HG03460 (cell line): ENCODE measurements at regions not wholly inside any gene's neighbourhood (a gene's known extent, or its start where the extent isn't known, plus 50 kb on each side); places are given as distances from the start of the nearest gene placed in this dataset.
"Not testable (repeated sequence)": the region's sequence is repeated elsewhere in the genome, so short reads cannot be mapped to it uniquely, and the experiment has no call there.

Experiments
- ATAC-seq: cut with Tn5 transposase; IDR thresholded peaks from one replicate; pipeline ENCODE4 v1.9.1; 2021; ENCODE audit not compliant: unreplicated experiment

DNA sequence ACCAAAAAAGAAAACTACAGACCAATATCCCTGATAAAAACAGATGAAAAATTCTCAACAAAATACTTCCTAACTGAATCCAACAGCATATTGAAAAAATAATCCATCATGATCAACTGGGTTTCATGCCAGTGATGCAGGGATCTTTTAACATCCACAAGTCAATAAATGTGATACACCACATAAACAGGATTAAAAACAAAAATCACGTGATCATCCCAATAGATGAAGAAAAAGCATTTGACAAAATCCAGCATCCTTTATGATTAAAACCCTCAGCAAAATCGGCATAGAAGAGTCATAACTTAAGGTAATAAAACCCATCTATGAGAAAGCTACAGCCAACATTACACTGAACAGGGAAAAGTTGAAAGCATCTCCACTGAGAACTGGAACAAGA is 107.5 kb downstream of the DCLK3 start:
- no peak for ATAC-seq

DNA sequence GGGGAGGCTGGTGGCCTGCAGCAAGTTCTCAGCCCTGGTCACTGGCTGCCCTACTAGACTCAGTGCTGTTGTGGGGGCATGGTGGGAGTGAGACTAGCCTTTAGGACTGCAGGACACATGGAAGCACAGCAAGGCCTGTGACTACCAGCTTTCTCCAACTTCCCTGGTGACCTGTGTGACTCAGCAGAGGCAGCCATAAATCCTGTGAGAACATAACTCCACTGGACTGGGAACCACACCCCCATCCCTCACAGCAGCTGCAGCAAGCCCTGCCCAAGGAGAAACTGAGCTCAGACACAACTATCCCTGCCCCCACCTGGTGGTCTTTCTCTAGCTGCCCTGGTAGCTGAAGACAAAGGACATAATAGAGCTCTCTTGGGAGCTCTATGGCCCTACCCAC is 111.3 kb downstream of the DCLK3 start:
- no peak for ATAC-seq

DNA sequence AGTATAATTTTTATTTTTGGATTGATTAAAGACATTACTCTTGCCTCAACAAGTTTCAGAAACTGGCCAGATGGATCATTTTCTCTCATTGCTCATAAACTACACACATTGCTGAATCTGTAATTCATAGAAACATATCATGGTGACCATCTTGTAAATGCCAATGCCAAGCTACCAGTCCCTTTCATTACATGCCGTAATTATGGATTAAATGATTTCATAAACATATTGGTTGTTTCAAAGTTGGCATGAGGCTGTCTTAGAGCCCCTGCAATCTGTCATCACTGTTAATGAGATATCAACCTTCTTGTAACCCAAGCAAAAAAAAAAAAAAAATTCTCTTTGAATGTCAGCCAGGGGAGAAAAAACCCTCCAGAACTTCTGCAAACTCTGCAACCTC is 112.2 kb downstream of the DCLK3 start:
- ATAC-seq: no peak

DNA sequence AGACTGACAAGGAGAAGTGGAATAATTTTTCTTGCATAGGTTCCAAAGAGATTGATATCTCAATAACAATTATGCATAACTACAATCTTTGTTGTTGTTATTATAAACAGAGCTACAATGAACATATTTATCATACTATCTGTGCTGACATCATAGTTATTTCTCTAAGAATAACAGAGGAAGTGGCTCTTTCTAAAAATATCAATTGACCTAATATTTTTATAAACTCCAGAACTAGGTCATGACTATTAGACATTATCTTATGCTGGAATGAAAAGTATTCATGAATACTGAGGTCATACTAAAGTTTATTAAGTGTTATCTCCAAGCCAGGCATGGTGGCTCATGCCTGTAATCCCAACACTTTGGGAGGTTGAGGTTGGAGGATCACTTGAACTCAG is 114.1 kb downstream of the DCLK3 start:
- ATAC-seq: no peak

DNA sequence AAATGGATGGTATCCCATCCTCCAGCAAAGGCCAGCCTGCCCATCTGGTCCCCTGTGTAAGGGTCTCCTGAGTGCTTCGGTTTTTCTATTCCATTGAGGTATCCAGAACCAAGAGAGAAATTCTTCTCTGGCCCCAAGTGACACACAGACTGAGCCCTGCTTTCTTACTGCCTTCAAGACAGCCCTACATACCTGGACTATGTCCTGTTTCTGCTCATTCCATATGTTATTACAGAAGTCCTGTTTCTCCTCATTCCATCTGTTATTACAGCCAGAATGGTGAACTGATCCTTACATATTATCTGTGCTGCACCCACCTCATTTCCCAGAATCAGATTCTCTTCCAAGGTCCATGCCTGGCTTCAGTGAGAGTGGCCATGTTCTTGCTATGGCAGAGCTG is 115.2 kb downstream of the DCLK3 start:
- no peak for ATAC-seq

DNA sequence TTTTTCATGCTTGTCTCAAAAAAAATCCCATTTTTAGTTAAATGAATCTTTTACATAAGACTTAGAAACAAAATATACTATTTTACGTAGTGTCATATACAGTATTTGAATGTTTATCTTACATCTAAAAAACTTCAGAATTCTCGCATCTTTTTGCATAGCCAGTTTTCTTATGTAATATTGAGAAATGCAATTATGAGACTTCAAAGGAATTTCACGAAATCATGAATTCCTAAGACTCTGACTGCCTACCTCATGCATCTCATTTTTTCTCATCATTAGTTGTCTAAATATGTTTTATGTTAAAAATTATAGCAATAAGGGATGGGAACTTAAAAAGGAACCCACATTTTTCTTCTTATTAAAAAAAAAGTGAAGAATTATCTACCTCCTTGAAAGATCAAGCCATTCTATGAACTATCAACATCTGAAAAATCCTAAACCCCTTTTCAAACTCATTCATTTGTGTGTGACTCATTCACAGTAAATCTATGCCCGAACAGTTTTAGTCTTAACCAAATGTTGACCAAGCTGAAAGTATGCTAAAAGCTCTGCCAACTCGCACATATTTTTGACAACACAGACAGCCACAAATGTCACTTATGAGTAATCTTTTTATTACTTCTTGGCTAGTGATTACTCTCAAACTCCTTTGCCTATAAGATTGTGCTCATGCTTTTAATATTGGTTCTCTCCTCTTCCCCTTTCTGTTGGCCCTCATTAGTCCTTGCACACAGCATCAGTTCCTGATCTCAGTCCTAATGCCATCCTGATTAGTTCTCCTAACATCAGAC is 115.9 kb downstream of the DCLK3 start:
- ATAC-seq: peak; percentile 89

DNA sequence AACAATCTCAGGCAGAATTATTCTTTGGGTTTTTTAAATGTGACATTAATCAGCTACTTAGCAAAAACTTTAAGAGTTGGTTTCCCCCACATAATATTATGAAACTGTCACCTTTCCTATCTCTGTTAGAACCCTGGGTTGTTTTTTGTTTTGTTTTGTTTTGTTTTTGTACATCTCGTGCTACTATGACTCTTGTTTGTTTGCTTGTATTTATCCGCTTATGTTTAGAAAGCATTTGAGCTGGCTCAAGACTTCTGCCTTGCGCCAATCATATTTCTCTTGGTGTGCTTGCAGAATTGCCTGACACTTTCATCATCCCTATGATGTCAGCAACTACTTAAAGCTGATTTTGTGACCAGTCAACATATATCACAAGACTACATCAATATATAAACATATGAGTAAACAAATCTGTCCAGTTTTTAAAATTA is 116.9 kb downstream of the DCLK3 start:
- no peak for ATAC-seq

DNA sequence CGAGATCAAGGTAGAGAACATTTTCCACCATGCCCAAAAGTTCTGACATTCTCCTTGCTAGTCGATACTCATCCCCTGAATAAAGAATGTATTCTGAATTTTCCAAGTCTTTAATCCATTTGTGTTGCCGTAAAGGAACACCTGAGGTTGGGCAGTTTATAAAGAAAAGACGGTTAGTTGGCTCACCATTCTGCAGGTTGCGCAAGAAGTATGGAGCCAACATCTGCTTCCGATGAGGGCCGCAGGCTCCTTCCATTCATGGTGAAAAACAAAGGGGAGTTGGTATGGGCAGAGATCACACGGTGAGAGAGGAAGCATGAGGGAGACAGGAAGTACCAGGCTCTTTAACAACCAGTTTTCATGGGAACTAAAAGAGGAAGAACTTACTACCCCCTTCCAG is 121.2 kb downstream of the DCLK3 start:
- ATAC-seq: no peak

DNA sequence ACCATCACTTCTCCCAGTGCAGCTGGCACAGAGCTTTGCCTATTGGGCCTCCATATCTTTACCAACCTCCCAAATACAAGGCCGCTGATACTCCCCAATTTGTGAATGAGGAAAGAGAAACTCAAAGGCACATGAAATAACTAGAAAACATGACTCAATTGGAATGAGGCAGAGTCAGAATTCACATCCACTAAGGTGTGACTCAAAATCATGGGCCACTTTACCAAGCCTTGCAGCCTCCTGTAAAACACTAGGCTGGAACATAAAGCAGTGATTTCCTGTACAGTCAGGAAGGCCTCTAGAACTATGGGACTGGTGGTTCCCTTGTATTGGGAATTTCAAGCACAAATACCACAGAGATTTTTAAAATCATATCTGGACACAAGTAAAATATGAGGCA is 128.6 kb downstream of the DCLK3 start:
- ATAC-seq: no peak

DNA sequence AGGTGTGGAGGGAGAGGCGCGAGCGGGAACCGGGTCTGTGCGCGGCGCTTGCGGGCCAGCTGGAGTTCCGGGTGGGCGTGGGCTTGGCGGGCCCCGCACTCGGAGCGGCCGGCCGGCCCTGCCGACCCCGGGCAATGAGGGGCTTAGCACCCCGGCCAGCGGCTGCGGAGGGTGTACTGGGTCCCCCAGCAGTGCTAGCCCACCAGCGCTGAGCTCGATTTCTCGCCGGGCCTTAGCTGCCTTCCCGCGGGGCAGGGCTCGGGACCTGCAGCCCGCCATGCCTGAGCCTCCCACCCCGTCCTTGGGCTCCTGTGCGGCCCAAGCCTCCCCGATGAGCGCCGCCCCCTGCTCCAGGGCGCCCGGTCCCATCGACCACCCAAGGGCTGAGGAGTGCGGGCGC is 130.5 kb downstream of the DCLK3 start:
- not testable (repeated sequence) for ATAC-seq

DNA sequence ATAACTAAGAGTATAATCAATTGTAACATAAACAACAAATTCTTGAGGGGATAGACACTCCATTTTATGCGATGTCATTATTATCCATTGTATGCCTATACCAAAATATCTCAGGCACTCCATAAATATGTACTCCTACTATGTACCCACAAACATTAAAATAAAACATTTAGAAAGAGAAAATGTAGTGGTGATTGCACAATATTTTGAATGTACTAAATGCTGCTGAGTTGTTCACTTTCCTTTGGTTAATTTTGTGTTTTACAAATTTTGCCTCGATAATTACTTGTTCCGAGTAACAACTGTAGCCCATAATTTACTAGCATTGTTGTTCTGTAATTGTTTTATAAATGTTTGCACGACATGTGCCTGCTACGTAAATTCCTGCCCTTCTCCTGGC is 131.3 kb downstream of the DCLK3 start:
- no peak for ATAC-seq

DNA sequence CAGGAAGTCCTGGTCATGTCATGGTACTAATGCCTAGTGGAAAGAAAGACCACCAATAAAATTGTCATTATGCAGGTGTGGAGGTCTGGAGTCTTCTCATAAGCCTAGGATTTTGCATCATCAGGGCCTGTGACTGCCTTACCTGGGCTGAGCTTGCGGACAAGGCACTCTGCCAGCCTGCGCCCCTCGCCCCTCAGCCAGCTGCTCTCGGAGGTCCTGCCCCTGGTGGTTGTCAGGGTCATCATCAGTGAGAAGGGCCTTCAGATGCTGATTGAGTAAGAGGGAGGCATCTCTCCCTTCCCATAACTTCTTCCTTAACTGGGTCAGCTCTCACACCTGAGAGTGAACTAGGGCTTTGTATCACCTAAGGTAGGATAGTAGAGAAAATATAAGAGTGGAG is 132.8 kb downstream of the DCLK3 start:
- ATAC-seq: no peak

DNA sequence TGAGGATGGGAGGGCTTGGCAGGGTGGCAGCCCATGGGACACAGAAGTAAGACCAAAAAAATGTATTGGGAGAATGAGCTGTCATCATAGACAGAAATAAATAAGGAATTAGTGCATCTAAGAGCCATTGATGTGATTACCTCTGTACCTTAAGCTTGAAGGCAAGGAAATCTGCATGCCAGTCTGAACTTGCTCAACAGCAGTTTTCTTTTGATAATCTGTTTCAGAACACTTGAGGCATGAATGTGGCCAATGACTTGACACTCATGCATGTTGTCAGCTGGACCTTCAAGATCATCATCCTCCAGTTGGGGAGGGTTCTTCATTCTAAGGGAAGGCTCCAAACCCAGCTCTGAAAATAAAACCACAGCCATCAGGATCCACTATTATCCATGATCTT is 148.5 kb downstream of the DCLK3 start:
- ATAC-seq: no peak

DNA sequence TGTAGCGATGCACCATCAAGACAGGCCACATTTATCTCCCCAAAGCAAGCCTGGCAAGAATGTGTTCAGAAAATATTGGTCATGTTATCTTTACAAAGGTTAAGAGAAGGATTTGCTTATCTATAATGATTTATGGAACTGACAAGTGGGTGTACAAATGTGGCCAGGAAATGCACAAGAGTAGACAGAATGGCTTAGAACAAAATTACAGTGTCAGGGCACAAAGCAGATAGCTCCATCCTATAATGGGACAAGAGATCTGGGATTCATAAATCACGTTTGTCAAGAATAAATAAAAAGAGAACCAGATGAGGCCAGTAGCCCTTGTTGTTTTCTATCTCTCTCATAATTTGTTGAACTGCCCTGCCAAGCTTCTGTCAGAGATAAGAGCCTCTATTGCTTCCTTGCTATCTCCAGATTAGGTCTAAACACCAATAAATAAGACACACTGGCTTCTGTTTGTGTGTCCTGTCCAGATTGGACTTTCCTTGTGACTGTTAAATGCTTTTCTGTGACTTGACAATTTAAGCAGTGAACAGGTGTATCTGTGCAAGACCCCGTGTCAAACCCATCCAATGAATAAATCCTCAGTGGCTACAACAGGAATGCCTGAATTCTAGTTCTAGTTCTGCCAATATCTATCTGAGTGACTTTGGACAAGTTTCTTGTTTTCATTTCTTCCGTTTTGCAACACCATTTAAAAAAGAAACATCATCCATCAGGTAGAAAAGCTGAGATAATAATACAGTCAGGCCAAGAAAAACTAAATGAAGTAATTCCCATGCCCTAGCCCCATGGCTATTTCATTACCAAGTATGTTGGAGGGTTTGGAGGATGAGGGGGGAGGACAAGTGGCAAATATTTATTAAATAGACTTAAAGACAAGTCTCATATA is 157.2 kb downstream of the DCLK3 start:
- ATAC-seq: no peak

DNA sequence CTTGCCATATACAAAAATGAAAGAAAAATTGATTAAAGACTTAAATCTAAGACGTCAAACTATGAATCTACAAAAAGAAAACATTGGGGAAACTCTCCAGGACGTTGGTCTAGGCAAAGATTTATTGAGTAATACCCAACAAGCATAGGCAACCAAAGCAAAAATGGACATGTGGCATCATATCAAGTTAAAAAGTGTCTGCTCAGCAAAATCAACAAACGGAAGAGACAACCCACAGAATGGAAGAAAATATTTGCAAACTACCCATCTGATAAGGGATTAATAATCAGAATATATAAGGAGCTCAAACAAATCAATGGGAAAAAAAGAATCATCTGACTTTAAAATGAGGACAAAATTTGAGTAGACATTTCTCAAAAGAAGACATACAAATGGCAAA is 160.9 kb downstream of the DCLK3 start:
- no peak for ATAC-seq

DNA sequence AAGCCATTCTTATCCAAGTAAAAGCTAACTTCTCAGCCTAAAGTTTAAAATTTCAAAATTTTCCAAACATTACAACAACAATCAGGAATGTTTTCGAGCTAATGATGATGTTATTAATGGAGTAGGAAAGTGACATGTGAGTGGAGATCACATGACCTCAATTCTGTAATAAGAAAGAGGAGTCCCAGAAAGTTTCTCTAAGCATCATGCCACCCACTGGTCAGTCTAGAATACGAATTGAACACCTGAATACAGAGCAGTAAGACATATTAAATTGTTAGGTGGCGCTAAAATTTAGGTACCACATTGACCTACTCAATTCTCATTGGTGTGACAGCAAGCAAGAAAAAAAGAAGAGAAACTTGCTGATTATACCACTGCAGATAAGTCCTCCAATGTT is 163.9 kb downstream of the DCLK3 start:
- ATAC-seq: no peak
